ENCODE measurements at regions not wholly inside any gene's neighbourhood (a gene's known extent, or its start where the extent isn't known, plus 50 kb on each side); places are given as distances from the start of the nearest gene placed in this dataset.

DNA sequence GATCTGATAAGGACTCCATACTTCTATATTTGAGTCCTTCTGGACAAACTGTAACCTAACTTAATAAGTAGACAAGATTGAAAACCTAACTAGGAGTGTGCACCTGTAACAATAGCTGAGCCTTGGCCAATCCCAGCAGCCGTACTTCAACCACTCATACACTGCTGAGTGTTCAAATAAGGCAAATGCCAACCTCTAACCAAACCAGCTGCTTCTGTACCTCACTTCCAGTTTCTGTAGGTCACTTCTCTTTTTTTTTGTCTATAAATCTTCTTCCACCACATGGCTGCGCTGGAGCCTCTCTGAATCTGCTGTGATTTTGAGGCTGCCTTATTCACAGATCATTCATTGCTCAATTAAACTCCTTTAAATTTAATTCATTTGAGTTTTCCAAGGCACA is 753.2 kb downstream of the DNAJB9 start (continued):
- TF ChIP-seq ZFP37 (tag by site-specific recombination; IDR thresholded peaks at IDR 0.05), result no peak
- TF ChIP-seq ZNF544 (tag by site-specific recombination; IDR thresholded peaks at IDR 0.05), result no peak
- no peak for TF ChIP-seq BCL6B (tag by site-specific recombination; IDR thresholded peaks at IDR 0.05)
- TF ChIP-seq, protein P1, sequence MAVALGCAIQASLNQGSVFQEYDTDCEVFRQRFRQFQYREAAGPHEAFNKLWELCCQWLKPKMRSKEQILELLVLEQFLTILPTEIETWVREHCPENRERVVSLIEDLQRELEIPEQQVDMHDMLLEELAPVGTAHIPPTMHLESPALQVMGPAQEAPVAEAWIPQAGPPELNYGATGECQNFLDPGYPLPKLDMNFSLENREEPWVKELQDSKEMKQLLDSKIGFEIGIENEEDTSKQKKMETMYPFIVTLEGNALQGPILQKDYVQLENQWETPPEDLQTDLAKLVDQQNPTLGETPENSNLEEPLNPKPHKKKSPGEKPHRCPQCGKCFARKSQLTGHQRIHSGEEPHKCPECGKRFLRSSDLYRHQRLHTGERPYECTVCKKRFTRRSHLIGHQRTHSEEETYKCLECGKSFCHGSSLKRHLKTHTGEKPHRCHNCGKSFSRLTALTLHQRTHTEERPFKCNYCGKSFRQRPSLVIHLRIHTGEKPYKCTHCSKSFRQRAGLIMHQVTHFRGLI (tag by site-specific recombination; IDR thresholded peaks at IDR 0.05), result no peak
- TF ChIP-seq ZNF639 (tag by site-specific recombination; IDR thresholded peaks at IDR 0.05), result no peak
- no peak for TF ChIP-seq ZNF184 (tag by site-specific recombination; IDR thresholded peaks at IDR 0.05)
- no peak for TF ChIP-seq ZNF266 (tag by site-specific recombination; IDR thresholded peaks at IDR 0.05; ENCODE audit: low read depth)
- no peak for TF ChIP-seq ZFP69B (tag by site-specific recombination; IDR thresholded peaks at IDR 0.05)
- no peak for TF ChIP-seq OSR2 (tag by site-specific recombination; IDR thresholded peaks at IDR 0.05)

DNA sequence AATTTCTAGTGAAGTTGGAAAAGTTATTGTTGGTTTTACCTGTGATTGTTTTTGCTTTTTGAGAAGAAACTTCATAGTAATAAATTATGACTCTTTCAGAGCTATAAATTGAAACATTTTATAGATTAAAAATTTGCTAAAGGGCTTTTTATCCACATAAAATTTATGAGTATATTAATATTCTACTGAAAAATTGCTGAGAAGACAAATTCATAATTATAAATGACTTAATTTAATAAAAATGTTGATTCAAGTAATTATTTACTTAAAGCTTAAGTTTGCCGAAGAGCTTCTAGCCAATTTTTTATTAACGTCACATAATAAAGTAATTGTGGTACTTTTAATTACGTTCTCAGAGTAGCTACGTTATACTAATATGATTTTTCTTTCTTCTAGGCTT is 761.7 kb downstream of the DNAJB9 start:
- ChIA-PET POLR2A (no interaction called here), CTCF (interaction anchor here (0.7 kb wide), 1 partner anchor 19 kb away, joined by 3 read pairs; no protein-coding TSS in a partner anchor)
- Histone ChIP-seq H3K4me1 (ENCODE audit: control insufficient read depth, insufficient read depth, low read length) (no peaks in the 10 kb centered on the region), H3K27ac (ENCODE audit: extremely low read depth, low read depth, low read length) (no peak overlapping the region), H3K36me3 (ENCODE audit: control insufficient read depth in 2 of 2, insufficient read depth in 1 of 2, low read length in 2 of 2) (no peaks in the 10 kb centered on the region), H3K9me3 (ENCODE audit: control insufficient read depth, insufficient read depth, low read depth, low read length) (no peaks in the 10 kb centered on the region), H3K4me3 (ENCODE audit: low read depth, low read length) (no peak overlapping the region)
- TF ChIP-seq, protein P2, sequence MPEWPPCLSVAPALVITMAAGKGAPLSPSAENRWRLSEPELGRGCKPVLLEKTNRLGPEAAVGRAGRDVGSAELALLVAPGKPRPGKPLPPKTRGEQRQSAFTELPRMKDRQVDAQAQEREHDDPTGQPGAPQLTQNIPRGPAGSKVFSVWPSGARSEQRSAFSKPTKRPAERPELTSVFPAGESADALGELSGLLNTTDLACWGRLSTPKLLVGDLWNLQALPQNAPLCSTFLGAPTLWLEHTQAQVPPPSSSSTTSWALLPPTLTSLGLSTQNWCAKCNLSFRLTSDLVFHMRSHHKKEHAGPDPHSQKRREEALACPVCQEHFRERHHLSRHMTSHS (tag by site-specific recombination; IDR thresholded peaks at IDR 0.05), result no peak

GRCh38 chr7:109335951-109336350 is 766.3 kb downstream of the DNAJB9 start:
- TF ChIP-seq, protein P3, sequence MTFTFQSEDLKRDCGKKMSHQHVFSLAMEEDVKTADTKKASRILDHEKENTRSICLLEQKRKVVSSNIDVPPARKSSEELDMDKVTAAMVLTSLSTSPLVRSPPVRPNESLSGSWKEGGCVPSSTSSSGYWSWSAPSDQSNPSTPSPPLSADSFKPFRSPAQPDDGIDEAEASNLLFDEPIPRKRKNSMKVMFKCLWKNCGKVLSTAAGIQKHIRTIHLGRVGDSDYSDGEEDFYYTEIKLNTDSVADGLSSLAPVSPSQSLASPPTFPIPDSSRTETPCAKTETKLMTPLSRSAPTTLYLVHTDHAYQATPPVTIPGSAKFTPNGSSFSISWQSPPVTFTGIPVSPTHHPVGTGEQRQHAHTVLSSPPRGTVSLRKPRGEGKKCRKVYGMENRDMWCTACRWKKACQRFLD (tag by site-specific recombination; IDR thresholded peaks at IDR 0.05), result no peak
- no peak for TF ChIP-seq HOXC10 (CRISPR knock-in tag; IDR thresholded peaks at IDR 0.05)
- TF ChIP-seq, protein P4, sequence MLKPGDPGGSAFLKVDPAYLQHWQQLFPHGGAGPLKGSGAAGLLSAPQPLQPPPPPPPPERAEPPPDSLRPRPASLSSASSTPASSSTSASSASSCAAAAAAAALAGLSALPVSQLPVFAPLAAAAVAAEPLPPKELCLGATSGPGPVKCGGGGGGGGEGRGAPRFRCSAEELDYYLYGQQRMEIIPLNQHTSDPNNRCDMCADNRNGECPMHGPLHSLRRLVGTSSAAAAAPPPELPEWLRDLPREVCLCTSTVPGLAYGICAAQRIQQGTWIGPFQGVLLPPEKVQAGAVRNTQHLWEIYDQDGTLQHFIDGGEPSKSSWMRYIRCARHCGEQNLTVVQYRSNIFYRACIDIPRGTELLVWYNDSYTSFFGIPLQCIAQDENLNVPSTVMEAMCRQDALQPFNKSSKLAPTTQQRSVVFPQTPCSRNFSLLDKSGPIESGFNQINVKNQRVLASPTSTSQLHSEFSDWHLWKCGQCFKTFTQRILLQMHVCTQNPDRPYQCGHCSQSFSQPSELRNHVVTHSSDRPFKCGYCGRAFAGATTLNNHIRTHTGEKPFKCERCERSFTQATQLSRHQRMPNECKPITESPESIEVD (tag by site-specific recombination; IDR thresholded peaks at IDR 0.05), result no peak
- H3K36me3 ChIP-seq (ENCODE audit: control insufficient read depth in 2 of 2, insufficient read depth in 1 of 2, low read length in 2 of 2), result no peaks in the 10 kb centered on the region
- ChIA-PET CTCF (interaction anchor here (0.6 kb wide), 2 partner anchors 29 to 514 kb away, joined by 3 read pairs; no protein-coding TSS in a partner anchor), POLR2A (no interaction called here)
- no peak overlapping the region for H3K4me3 ChIP-seq (ENCODE audit: low read depth, low read length)
- H3K9me3 ChIP-seq (ENCODE audit: control insufficient read depth, insufficient read depth, low read depth, low read length), result no peaks in the 10 kb centered on the region
- no peaks in the 10 kb centered on the region for H3K4me1 ChIP-seq (ENCODE audit: control insufficient read depth, insufficient read depth, low read length)
- no peak overlapping the region for H3K27ac ChIP-seq (ENCODE audit: extremely low read depth, low read depth, low read length)
